ENCODE measurements at regions not wholly inside any gene's neighbourhood (a gene's known extent, or its start where the extent isn't known, plus 50 kb on each side); places are given as distances from the start of the nearest gene placed in this dataset.

- Histone ChIP-seq H2AFZ (ENCODE audit: low read depth, low read length) (no peak overlapping the region), H3K4me1 (ENCODE audit: insufficient read depth, low read length) (no peaks in the 10 kb centered on the region), H3K4me2 (ENCODE audit: insufficient read depth, low read length) (no peak overlapping the region), H4K20me1 (ENCODE audit: insufficient read depth, low read length) (no peaks in the 10 kb centered on the region), H3K9me3 (ENCODE audit: insufficient read depth, low read length, severe bottlenecking) (no peaks in the 10 kb centered on the region), H3K27me3 (ENCODE audit: insufficient read depth, low read length, poor library complexity) (peaks cover 14% of the 10 kb centered on the region), H3K9ac (ENCODE audit: low read depth, low read length) (no peak overlapping the region), H3K27ac (ENCODE audit: low read length) (no peak overlapping the region), H3K4me3 (ENCODE audit: low read depth in 1 of 2, low read length in 2 of 2) (no peak overlapping the region), H3K36me3 (ENCODE audit: insufficient read depth, low read length) (no peaks in the 10 kb centered on the region), H3K79me2 (ENCODE audit: insufficient read depth, low read length) (no peaks in the 10 kb centered on the region)
- TF ChIP-seq EZH2 (IDR thresholded peaks at IDR 0.05; ENCODE audit: borderline replicate concordance, low read depth, low read length, severe bottlenecking) (no peak), CTCF (IDR thresholded peaks at IDR 0.05; ENCODE audit: borderline replicate concordance, extremely low read depth, low read length, poor library complexity, severe bottlenecking) (no peak)
- DNase-seq (no peak), ATAC-seq (ENCODE audit: insufficient read depth, low read depth) (no peak)
Observed at GRCh38 chr2:70391259-70391658, 89.4 kb upstream of the FAM136A start.

- Histone ChIP-seq H3K27me3 (ENCODE audit: insufficient read depth, low read length, poor library complexity) (peaks cover 20% of the 10 kb centered on the region), H3K4me3 (ENCODE audit: low read depth in 1 of 2, low read length in 2 of 2) (no peak overlapping the region), H3K79me2 (ENCODE audit: insufficient read depth, low read length) (no peaks in the 10 kb centered on the region), H3K36me3 (ENCODE audit: insufficient read depth, low read length) (no peaks in the 10 kb centered on the region), H2AFZ (ENCODE audit: low read depth, low read length) (no peak overlapping the region), H3K4me1 (ENCODE audit: insufficient read depth, low read length) (no peaks in the 10 kb centered on the region), H4K20me1 (ENCODE audit: insufficient read depth, low read length) (no peaks in the 10 kb centered on the region), H3K9ac (ENCODE audit: low read depth, low read length) (no peak overlapping the region), H3K9me3 (ENCODE audit: insufficient read depth, low read length, severe bottlenecking) (no peaks in the 10 kb centered on the region), H3K4me2 (ENCODE audit: insufficient read depth, low read length) (no peak overlapping the region), H3K27ac (ENCODE audit: low read length) (no peak overlapping the region)
- no peak for DNase-seq
- no peak for TF ChIP-seq CTCF (IDR thresholded peaks at IDR 0.05; ENCODE audit: borderline replicate concordance, extremely low read depth, low read length, poor library complexity, severe bottlenecking)
- no peak for TF ChIP-seq EZH2 (IDR thresholded peaks at IDR 0.05; ENCODE audit: borderline replicate concordance, low read depth, low read length, severe bottlenecking)
- ATAC-seq (ENCODE audit: insufficient read depth, low read depth), result no peak
Observed at GRCh38 chr2:70388813-70389212, 86.9 kb upstream of the FAM136A start.

- H3K27ac ChIP-seq (ENCODE audit: low read length), result no peak overlapping the region
Observed at GRCh38 chr2:70388128-70388527, 86.3 kb upstream of the FAM136A start.

More at GRCh38 chr2:70388128-70388527, 86.3 kb upstream of the FAM136A start:
- DNase-seq (no peak), ATAC-seq (ENCODE audit: insufficient read depth, low read depth) (no peak)
- Histone ChIP-seq H3K27me3 (ENCODE audit: insufficient read depth, low read length, poor library complexity) (peaks cover 20% of the 10 kb centered on the region), H3K79me2 (ENCODE audit: insufficient read depth, low read length) (no peaks in the 10 kb centered on the region), H4K20me1 (ENCODE audit: insufficient read depth, low read length) (no peaks in the 10 kb centered on the region), H3K36me3 (ENCODE audit: insufficient read depth, low read length) (no peaks in the 10 kb centered on the region), H3K9ac (ENCODE audit: low read depth, low read length) (no peak overlapping the region), H3K4me1 (ENCODE audit: insufficient read depth, low read length) (no peaks in the 10 kb centered on the region), H3K4me3 (ENCODE audit: low read depth in 1 of 2, low read length in 2 of 2) (no peak overlapping the region), H3K4me2 (ENCODE audit: insufficient read depth, low read length) (no peak overlapping the region), H3K9me3 (ENCODE audit: insufficient read depth, low read length, severe bottlenecking) (no peaks in the 10 kb centered on the region), H2AFZ (ENCODE audit: low read depth, low read length) (no peak overlapping the region)
- TF ChIP-seq EZH2 (IDR thresholded peaks at IDR 0.05; ENCODE audit: borderline replicate concordance, low read depth, low read length, severe bottlenecking) (no peak), CTCF (IDR thresholded peaks at IDR 0.05; ENCODE audit: borderline replicate concordance, extremely low read depth, low read length, poor library complexity, severe bottlenecking) (no peak)
